ENCODE measurements at regions not wholly inside any gene's neighbourhood (a gene's known extent, or its start where the extent isn't known, plus 50 kb on each side); places are given as distances from the start of the nearest gene placed in this dataset.

- TF ChIP-seq ELF4 (IDR thresholded peaks at IDR 0.05) (no peak), BHLHE40 (IDR thresholded peaks at IDR 0.05; ENCODE audit: borderline replicate concordance) (no peak), SP1 (IDR thresholded peaks at IDR 0.05) (no peak), SUZ12 (IDR thresholded peaks at IDR 0.05) (no peak), FOXK2 (IDR thresholded peaks at IDR 0.05) (no peak)
These were observed 581.9 kb upstream of the PRR20A start for GRCh38 chr13:56558698-56559320.
